ENCODE measurements at regions not wholly inside any gene's neighbourhood (a gene's known extent, or its start where the extent isn't known, plus 50 kb on each side); places are given as distances from the start of the nearest gene placed in this dataset.

DNA sequence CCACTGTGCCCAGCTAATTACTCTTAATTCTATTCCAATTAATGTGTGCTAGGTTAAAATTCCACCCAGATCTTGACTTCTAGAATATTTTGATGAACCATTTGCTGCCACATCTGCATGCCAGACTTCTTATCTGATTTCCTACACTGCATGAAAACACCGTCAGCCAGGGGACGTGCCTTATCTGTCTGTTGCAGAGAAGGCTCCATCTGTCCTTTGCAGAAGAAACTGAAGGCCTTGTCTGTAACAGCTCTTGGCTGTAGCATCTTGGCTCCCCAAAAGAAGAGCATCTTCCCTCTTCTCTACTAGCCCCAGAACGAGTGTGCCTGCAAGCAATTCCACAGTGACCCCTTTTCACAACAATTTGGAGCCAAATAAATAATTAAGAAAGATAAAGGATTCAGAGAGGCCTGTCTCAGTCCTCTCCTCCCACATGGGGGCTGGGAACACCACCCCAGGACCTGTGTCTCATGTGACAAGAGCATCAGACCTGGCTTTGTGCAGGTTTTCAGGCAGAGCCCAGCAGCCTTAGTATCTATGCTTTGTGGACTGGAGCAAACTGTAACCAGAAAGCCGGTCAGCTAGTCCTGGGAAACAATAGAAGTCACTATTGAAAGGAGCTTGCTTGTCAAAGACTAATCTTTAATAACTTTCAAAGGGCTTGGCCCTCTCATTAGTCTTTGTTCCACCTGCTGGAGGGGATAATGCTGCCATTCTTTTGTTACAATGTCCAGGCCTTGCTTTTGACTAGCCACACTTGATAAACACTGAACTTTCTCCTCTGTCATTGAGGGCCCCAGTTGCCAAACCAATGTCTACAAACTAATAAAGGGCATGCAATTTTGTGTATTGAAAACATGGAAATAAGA is 84.0 kb upstream of the NEUROD1 start:
- TF ChIP-seq, protein P1, sequence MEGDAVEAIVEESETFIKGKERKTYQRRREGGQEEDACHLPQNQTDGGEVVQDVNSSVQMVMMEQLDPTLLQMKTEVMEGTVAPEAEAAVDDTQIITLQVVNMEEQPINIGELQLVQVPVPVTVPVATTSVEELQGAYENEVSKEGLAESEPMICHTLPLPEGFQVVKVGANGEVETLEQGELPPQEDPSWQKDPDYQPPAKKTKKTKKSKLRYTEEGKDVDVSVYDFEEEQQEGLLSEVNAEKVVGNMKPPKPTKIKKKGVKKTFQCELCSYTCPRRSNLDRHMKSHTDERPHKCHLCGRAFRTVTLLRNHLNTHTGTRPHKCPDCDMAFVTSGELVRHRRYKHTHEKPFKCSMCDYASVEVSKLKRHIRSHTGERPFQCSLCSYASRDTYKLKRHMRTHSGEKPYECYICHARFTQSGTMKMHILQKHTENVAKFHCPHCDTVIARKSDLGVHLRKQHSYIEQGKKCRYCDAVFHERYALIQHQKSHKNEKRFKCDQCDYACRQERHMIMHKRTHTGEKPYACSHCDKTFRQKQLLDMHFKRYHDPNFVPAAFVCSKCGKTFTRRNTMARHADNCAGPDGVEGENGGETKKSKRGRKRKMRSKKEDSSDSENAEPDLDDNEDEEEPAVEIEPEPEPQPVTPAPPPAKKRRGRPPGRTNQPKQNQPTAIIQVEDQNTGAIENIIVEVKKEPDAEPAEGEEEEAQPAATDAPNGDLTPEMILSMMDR (IDR thresholded peaks at IDR 0.05): no peak
- no peak for TF ChIP-seq POLR2A (IDR thresholded peaks at IDR 0.05)
